ENCODE measurements at regions not wholly inside any gene's neighbourhood (a gene's known extent, or its start where the extent isn't known, plus 50 kb on each side); places are given as distances from the start of the nearest gene placed in this dataset.
"Not testable (repeated sequence)": the region's sequence is repeated elsewhere in the genome, so short reads cannot be mapped to it uniquely, and the experiment has no call there.

- DNase-seq, result no peak
Observed at GRCh38 chr12:87671757-87672156, 357.4 kb downstream of the C12orf50 start.

GRCh38 chr12:87670448-87670847 lies 358.8 kb downstream of the C12orf50 start:
- no peak for DNase-seq

GRCh38 chr12:87667378-87667777 lies 361.8 kb downstream of the C12orf50 start:
- no peak for DNase-seq

- DNase-seq, result no peak
Observed at GRCh38 chr12:87661786-87662377, 367.3 kb downstream of the C12orf50 start.

- DNase-seq, result no peak
Observed at GRCh38 chr12:87660987-87661774, 368.0 kb downstream of the C12orf50 start.

GRCh38 chr12:87660291-87660690 lies 368.9 kb downstream of the C12orf50 start:
- no peak for DNase-seq

- no peak for DNase-seq
Observed at GRCh38 chr12:87656311-87656710, 372.9 kb downstream of the C12orf50 start.

GRCh38 chr12:87651670-87652425 lies 377.4 kb downstream of the C12orf50 start:
- DNase-seq, result no peak

- no peak for DNase-seq
Observed at GRCh38 chr12:87642245-87642644, 387.0 kb downstream of the C12orf50 start.

- DNase-seq, result no peak
Observed at GRCh38 chr12:87618199-87618598, 411.0 kb downstream of the C12orf50 start.

GRCh38 chr12:87612996-87613395 lies 416.2 kb downstream of the C12orf50 start:
- DNase-seq, result no peak

- no peak for DNase-seq
Observed at GRCh38 chr12:87608321-87608720, 420.9 kb downstream of the C12orf50 start.

- DNase-seq, result no peak
Observed at GRCh38 chr12:87603727-87604126, 425.5 kb downstream of the C12orf50 start.

GRCh38 chr12:87599459-87599858 lies 429.7 kb downstream of the C12orf50 start:
- DNase-seq, result no peak

GRCh38 chr12:87597114-87597513 lies 432.1 kb downstream of the C12orf50 start:
- DNase-seq, result no peak

GRCh38 chr12:87596636-87597035 lies 432.6 kb downstream of the C12orf50 start:
- DNase-seq, result no peak

- no peak for DNase-seq
Observed at GRCh38 chr12:87596134-87596533, 433.1 kb downstream of the C12orf50 start.

- DNase-seq, result no peak
Observed at GRCh38 chr12:87585882-87586557, 443.2 kb downstream of the C12orf50 start.

- not testable (repeated sequence) for DNase-seq
Observed at GRCh38 chr12:87579091-87579490, 450.1 kb downstream of the C12orf50 start.

GRCh38 chr12:87575906-87576305 lies 453.3 kb downstream of the C12orf50 start:
- no peak for DNase-seq

- DNase-seq, result not testable (repeated sequence)
Observed at GRCh38 chr12:87566918-87567317, 462.3 kb downstream of the C12orf50 start.

- DNase-seq, result no peak
Observed at GRCh38 chr12:87556985-87557384, 472.2 kb downstream of the C12orf50 start.

- DNase-seq, result not testable (repeated sequence)
Observed at GRCh38 chr12:87531213-87531612, 498.0 kb downstream of the C12orf50 start.

All from GDM1 (cell line).